ENCODE measurements at regions not wholly inside any gene's neighbourhood (a gene's known extent, or its start where the extent isn't known, plus 50 kb on each side); places are given as distances from the start of the nearest gene placed in this dataset.

DNA sequence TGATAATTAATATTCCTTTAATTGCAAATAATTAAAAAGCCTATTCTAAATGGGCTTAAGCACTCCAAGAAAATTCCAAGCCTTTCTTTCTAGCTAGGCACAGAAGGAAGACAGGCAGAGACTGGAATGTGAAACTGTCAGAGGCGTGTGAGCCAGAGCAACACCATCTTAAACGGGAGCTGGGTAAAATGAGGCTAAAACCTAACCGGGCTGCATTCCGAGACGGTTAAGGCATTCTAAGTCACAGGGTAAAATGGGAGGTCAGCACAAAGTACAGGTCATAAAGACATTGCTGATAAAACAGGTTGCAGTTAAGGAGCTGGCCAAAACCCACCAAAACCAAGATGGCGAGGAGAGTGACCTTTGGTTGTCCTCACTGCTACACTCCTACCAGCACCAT lies 300.4 kb downstream of the SLITRK6 start:
- TF ChIP-seq POLR2AphosphoS5 (IDR thresholded peaks at IDR 0.05), result no peak
- TF ChIP-seq, protein P1, sequence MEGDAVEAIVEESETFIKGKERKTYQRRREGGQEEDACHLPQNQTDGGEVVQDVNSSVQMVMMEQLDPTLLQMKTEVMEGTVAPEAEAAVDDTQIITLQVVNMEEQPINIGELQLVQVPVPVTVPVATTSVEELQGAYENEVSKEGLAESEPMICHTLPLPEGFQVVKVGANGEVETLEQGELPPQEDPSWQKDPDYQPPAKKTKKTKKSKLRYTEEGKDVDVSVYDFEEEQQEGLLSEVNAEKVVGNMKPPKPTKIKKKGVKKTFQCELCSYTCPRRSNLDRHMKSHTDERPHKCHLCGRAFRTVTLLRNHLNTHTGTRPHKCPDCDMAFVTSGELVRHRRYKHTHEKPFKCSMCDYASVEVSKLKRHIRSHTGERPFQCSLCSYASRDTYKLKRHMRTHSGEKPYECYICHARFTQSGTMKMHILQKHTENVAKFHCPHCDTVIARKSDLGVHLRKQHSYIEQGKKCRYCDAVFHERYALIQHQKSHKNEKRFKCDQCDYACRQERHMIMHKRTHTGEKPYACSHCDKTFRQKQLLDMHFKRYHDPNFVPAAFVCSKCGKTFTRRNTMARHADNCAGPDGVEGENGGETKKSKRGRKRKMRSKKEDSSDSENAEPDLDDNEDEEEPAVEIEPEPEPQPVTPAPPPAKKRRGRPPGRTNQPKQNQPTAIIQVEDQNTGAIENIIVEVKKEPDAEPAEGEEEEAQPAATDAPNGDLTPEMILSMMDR (IDR thresholded peaks at IDR 0.05), result no peak
- TF ChIP-seq EP300 (IDR thresholded peaks at IDR 0.05; ENCODE audit: low read depth), result no peak
- no peak for TF ChIP-seq POLR2A (IDR thresholded peaks at IDR 0.05)
